GM23248 (cell line): ENCODE measurements at regions not wholly inside any gene's neighbourhood (a gene's known extent, or its start where the extent isn't known, plus 50 kb on each side); places are given as distances from the start of the nearest gene placed in this dataset.

Experiments
- DNase-seq: peaks from one replicate; pipeline ENCODE4 v3.0.0-alpha.2; 2015
- H2AFZ ChIP-seq: fragments of 200-600 bp; sonication (generic); 2 replicates; pipeline ENCODE4 v1.6.1; 2016; ENCODE audit warnings: antibody characterized with exemption
- H3F3A ChIP-seq: fragments of 200-600 bp; sonication (generic); 2 replicates; pipeline ENCODE4 v1.6.1; 2016; ENCODE audit warnings: mild to moderate bottlenecking, antibody characterized with exemption, mixed run types; ENCODE audit not compliant: insufficient read depth
- H3K27ac ChIP-seq: fragments of 200-600 bp; sonication (generic); 2 replicates; pipeline ENCODE4 v1.5.1; 2016; ENCODE audit warnings: mild to moderate bottlenecking
- H3K27me3 ChIP-seq: fragments of 200-600 bp; sonication (generic); replicated peaks from 2 replicates; pipeline ENCODE4 v1.6.1; 2016; ENCODE audit warnings: mild to moderate bottlenecking; ENCODE audit not compliant: insufficient read depth
- H3K36me3 ChIP-seq: fragments of 200-600 bp; sonication (generic); 2 replicates; pipeline ENCODE4 v1.6.1; 2016; ENCODE audit warnings: low read depth, mild to moderate bottlenecking
- H3K4me1 ChIP-seq: fragments of 200-600 bp; sonication (generic); 2 replicates; pipeline ENCODE4 v1.6.1; 2016; ENCODE audit warnings: mild to moderate bottlenecking; ENCODE audit not compliant: insufficient read depth
- H3K4me2 ChIP-seq: fragments of 200-600 bp; sonication (generic); one replicate; pipeline ENCODE4 v1.6.1; 2016; ENCODE audit warnings: mild to moderate bottlenecking; ENCODE audit not compliant: unreplicated experiment
- H3K4me3 ChIP-seq: fragments of 200-600 bp; sonication (generic); 2 replicates; pipeline ENCODE4 v1.5.1; 2016; ENCODE audit warnings: mild to moderate bottlenecking
- H3K79me2 ChIP-seq: fragments of 200-600 bp; sonication (generic); 2 replicates; pipeline ENCODE4 v1.6.1; 2016; ENCODE audit warnings: mild to moderate bottlenecking; ENCODE audit not compliant: insufficient read depth
- H3K9ac ChIP-seq: fragments of 200-600 bp; sonication (generic); 2 replicates; pipeline ENCODE4 v1.6.1; 2016; ENCODE audit warnings: mild to moderate bottlenecking
- H3K9me2 ChIP-seq: fragments of 200-600 bp; sonication (generic); 2 replicates; pipeline ENCODE4 v1.6.1; 2016; ENCODE audit warnings: mixed run types, mild to moderate bottlenecking, moderate library complexity; ENCODE audit not compliant: insufficient read depth
- H3K9me3 ChIP-seq: fragments of 200-600 bp; sonication (generic); one replicate; pipeline ENCODE4 v1.6.1; 2017; ENCODE audit warnings: low read depth
- H4K20me1 ChIP-seq: fragments of 200-600 bp; sonication (generic); 2 replicates; pipeline ENCODE4 v1.6.0; 2016; ENCODE audit not compliant: insufficient read depth
- EZH2 ChIP-seq: fragments of 200-600 bp; sonication (generic); IDR thresholded peaks from 2 replicates; pipeline ENCODE4 v1.6.1; 2018; ENCODE audit warnings: antibody characterized with exemption, mild to moderate bottlenecking; ENCODE audit not compliant: insufficient read depth, poor library complexity, severe bottlenecking
- EZH2phosphoT487 ChIP-seq: fragments of 200-600 bp; sonication (generic); IDR thresholded peaks from 2 replicates; pipeline ENCODE4 v1.6.1; 2018; ENCODE audit warnings: antibody characterized with exemption, moderate library complexity, mild to moderate bottlenecking, low read depth; ENCODE audit not compliant: insufficient read depth
- WGBS, 2 experiments: methylation state at CpG; one replicate each; pipeline ENCODE4 v1.1.6; 2015 to 2017; ENCODE audit warnings: low lambda C conversion rate in 2 of 2, low coverage in 1 of 2; ENCODE audit errors: missing lambda C conversion rate in 2 of 2; 5-methylcytosine and 5-hydroxymethylcytosine counted together
- in situ Hi-C: fragments of 300-500 bp; cut with MboI; formaldehyde crosslinking; loops from 2 replicates; pipeline ENCODE4 v1.15.0; 2020

DNA sequence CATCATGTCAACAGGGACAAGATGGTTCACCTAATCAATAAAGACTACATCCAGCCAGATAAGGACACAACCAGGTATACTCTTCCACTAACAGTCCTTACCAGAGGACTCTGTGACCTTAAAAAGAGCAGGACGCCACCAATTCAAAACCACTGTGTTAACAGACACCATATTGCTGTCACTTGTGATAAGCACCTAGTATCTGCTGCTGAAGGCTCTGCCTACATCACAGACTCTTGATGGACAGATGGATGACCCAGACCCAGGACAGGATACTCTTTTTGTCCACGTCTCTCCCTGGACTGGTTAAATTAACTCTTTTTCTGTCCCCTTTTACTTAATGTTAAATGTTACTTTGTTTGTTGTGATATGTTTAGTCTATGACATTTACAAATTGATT, 586.2 kb upstream of the AGA start:
- WGBS, 2 experiments, result 6% methylated on average over 2 of the region's 2 CpGs
- H3K27me3 ChIP-seq, result no peaks in the 10 kb centered on the region
- in situ Hi-C loops, result no loop called here

GRCh38 chr4:178037459-178038214, 595.4 kb upstream of the AGA start:
- no peak overlapping the region for H3K4me3 ChIP-seq
- no peaks in the 10 kb centered on the region for H3K27me3 ChIP-seq
- no peak overlapping the region for H3K27ac ChIP-seq
- no peaks in the 10 kb centered on the region for H4K20me1 ChIP-seq
- no peak for DNase-seq
- 44 to 45% methylated on average over 15 of the region's 15 CpGs for WGBS, 2 experiments
- H3K9me2 ChIP-seq, result no peaks in the 10 kb centered on the region
- H3K4me1 ChIP-seq, result no peaks in the 10 kb centered on the region
- H3K9ac ChIP-seq, result no peak overlapping the region
- no peaks in the 10 kb centered on the region for H3K9me3 ChIP-seq
- no peak overlapping the region for H2AFZ ChIP-seq
- TF ChIP-seq EZH2, result no peak
- no peak for TF ChIP-seq EZH2phosphoT487
- no peaks in the 10 kb centered on the region for H3K36me3 ChIP-seq
- in situ Hi-C loops, result no loop called here
- H3K4me2 ChIP-seq, result no peak overlapping the region
- H3K79me2 ChIP-seq, result no peaks in the 10 kb centered on the region
- H3F3A ChIP-seq, result no peaks in the 10 kb centered on the region

More for the DNA sequence above, 586.2 kb upstream of the AGA start:
- H3K27ac ChIP-seq, result no peak overlapping the region
- H3F3A ChIP-seq, result no peaks in the 10 kb centered on the region
- no peak for DNase-seq
- H2AFZ ChIP-seq, result no peak overlapping the region
- TF ChIP-seq EZH2 (no peak), EZH2phosphoT487 (no peak)
- H3K9me3 ChIP-seq, result peaks cover 7% of the 10 kb centered on the region
- no peak overlapping the region for H3K9ac ChIP-seq
- H4K20me1 ChIP-seq, result no peaks in the 10 kb centered on the region
- H3K36me3 ChIP-seq, result no peaks in the 10 kb centered on the region
- H3K4me3 ChIP-seq, result no peak overlapping the region
- H3K4me2 ChIP-seq, result no peak overlapping the region
- no peaks in the 10 kb centered on the region for H3K79me2 ChIP-seq
- H3K4me1 ChIP-seq, result no peaks in the 10 kb centered on the region
- H3K9me2 ChIP-seq, result peaks cover 5% of the 10 kb centered on the region; the same call in 1 of the 2 replicates

- H3K79me2 ChIP-seq, result no peaks in the 10 kb centered on the region
- H3K9ac ChIP-seq, result no peak overlapping the region
- no peaks in the 10 kb centered on the region for H3K9me2 ChIP-seq
- no peak overlapping the region for H3K4me2 ChIP-seq
- no peak for DNase-seq
- no peaks in the 10 kb centered on the region for H3K9me3 ChIP-seq
- TF ChIP-seq EZH2phosphoT487 (no peak), EZH2 (no peak)
- WGBS, 2 experiments, result 3 to 8% methylated on average over 1 of the region's 1 CpG
- H3K27ac ChIP-seq, result no peak overlapping the region
- no peaks in the 10 kb centered on the region for H4K20me1 ChIP-seq
- in situ Hi-C loops, result no loop called here
- no peaks in the 10 kb centered on the region for H3K36me3 ChIP-seq
- H3K4me1 ChIP-seq, result no peaks in the 10 kb centered on the region
- H3K27me3 ChIP-seq, result no peaks in the 10 kb centered on the region
- no peak overlapping the region for H2AFZ ChIP-seq
- H3K4me3 ChIP-seq, result no peak overlapping the region
- no peaks in the 10 kb centered on the region for H3F3A ChIP-seq
Observed at GRCh38 chr4:178056996-178057395, 614.8 kb upstream of the AGA start.

- Histone ChIP-seq H3K27me3 (no peaks in the 10 kb centered on the region), H3F3A (no peaks in the 10 kb centered on the region)
- WGBS, 2 experiments, result 0 to 5% methylated on average over 1 of the region's 1 CpG
Observed at GRCh38 chr4:178063568-178063967, 621.3 kb upstream of the AGA start.

More at GRCh38 chr4:178063568-178063967, 621.3 kb upstream of the AGA start:
- Histone ChIP-seq H3K79me2 (no peaks in the 10 kb centered on the region), H3K36me3 (no peaks in the 10 kb centered on the region), H3K4me3 (no peak overlapping the region), H3K9me3 (no peaks in the 10 kb centered on the region), H2AFZ (no peak overlapping the region), H3K4me2 (no peak overlapping the region), H3K4me1 (no peaks in the 10 kb centered on the region), H4K20me1 (no peaks in the 10 kb centered on the region), H3K9me2 (no peaks in the 10 kb centered on the region), H3K9ac (no peak overlapping the region), H3K27ac (no peak overlapping the region)
- in situ Hi-C loops, result no loop called here
- TF ChIP-seq EZH2phosphoT487, result no peak
- DNase-seq, result no peak
